B cell (primary cell): ENCODE measurements at regions not wholly inside any gene's neighbourhood (a gene's known extent, or its start where the extent isn't known, plus 50 kb on each side); places are given as distances from the start of the nearest gene placed in this dataset.

ENCODE experiments used
- ATAC-seq: fragments of 200-7000 bp; cut with Tn5 transposase; one replicate; pipeline ENCODE4 v1.10.0; 2021; ENCODE audit warnings: low read depth, mild to moderate bottlenecking, moderate number of reproducible peaks, moderate library complexity
- CTCF ChIA-PET: fragments of 350-600 bp; sonication (Branson Sonifier 250); formaldehyde crosslinking; loops from one replicate; lab custom pipeline; 2021; ENCODE audit warnings: antibody characterized with exemption, inconsistent platforms; lab: Charles Lee
- POLR2A ChIA-PET: fragments of 350-600 bp; sonication (Branson Sonifier 250); formaldehyde crosslinking; loops from one replicate; lab custom pipeline; 2021; ENCODE audit warnings: antibody characterized with exemption; lab: Charles Lee
- DNase-seq: peaks from one replicate; pipeline ENCODE4 v3.0.0; 2013
- H2AFZ ChIP-seq: 2 replicates; pipeline ENCODE4 v1.6.1; 2012; ENCODE audit warnings: mild to moderate bottlenecking, low read depth, low read length; ENCODE audit not compliant: insufficient read depth, poor library complexity, severe bottlenecking
- H3K27ac ChIP-seq, 2 donors: 1 replicate in 1 of 2; 2 replicates in 1 of 2; pipeline ENCODE4 v1.5.1; 2012 to 2013; ENCODE audit warnings: low read length in 2 of 2, mild to moderate bottlenecking in 2 of 2, moderate library complexity in 1 of 2
- H3K27me3 ChIP-seq, 4 experiments: fragments of 200-600 bp in 1 of 4; sonication (generic) in 1 of 4; replicated peaks in 1 of 4; 1 replicate in 2 of 4; 2 replicates in 2 of 4; pipeline versions ENCODE4 v1.6.1 to v1.7.0; 2013 to 2016; ENCODE audit warnings: low read length in 3 of 4, mild to moderate bottlenecking in 2 of 4, mixed read lengths in 1 of 4, moderate library complexity in 1 of 4; ENCODE audit not compliant: insufficient read depth in 4 of 4, control insufficient read depth in 3 of 4; ENCODE audit errors: control extremely low read depth in 1 of 4
- H3K36me3 ChIP-seq, 2 experiments: replicated peaks in 1 of 2; 1 replicate in 1 of 2; 2 replicates in 1 of 2; pipeline versions ENCODE4 v1.6.1 to v1.7.1; 2013; ENCODE audit warnings: low read length in 1 of 2; ENCODE audit not compliant: insufficient read depth in 2 of 2, control insufficient read depth in 1 of 2; ENCODE audit errors: control extremely low read depth in 1 of 2, extremely low read depth in 1 of 2
- H3K4me1 ChIP-seq, 2 donors: fragments of 200-600 bp in 1 of 2; sonication (generic) in 1 of 2; 1 replicate in 1 of 2; 2 replicates in 1 of 2; pipeline versions ENCODE4 v1.5.1 to v1.6.1; 2013 to 2017; ENCODE audit warnings: low read length in 2 of 2; ENCODE audit not compliant: control insufficient read depth in 2 of 2, insufficient read depth in 2 of 2
- H3K4me2 ChIP-seq: replicated peaks from 2 replicates; pipeline ENCODE3; 2012; ENCODE audit warnings: mild to moderate bottlenecking, low read depth, low read length; ENCODE audit not compliant: poor library complexity, severe bottlenecking
- H3K4me3 ChIP-seq, 5 experiments: fragments of 200-600 bp in 1 of 5; sonication (generic) in 1 of 5; 1 replicate in 3 of 5; 2 replicates in 2 of 5; pipeline versions ENCODE4 v1.5.1 to v1.7.0; 2011 to 2016; ENCODE audit warnings: low read length in 4 of 5, mild to moderate bottlenecking in 4 of 5, low read depth in 2 of 5, control low read depth in 1 of 5, moderate library complexity in 1 of 5; ENCODE audit not compliant: insufficient read depth in 1 of 5; ENCODE audit errors: control extremely low read depth in 1 of 5, extremely low read depth in 1 of 5
- H3K79me2 ChIP-seq: fragments of 200-600 bp; sonication (generic); one replicate; pipeline ENCODE4 v1.6.0; 2016; ENCODE audit warnings: low read length; ENCODE audit not compliant: control insufficient read depth, insufficient read depth
- H3K9ac ChIP-seq: fragments of 200-600 bp; sonication (generic); 2 replicates; pipeline ENCODE4 v1.6.1; 2017; ENCODE audit warnings: mild to moderate bottlenecking, low read length, moderate library complexity
- H3K9me3 ChIP-seq, 3 donors: one replicate each; pipeline versions ENCODE4 v1.6.1 to v1.7.1; 2013; ENCODE audit warnings: low read length in 2 of 3; ENCODE audit not compliant: control insufficient read depth in 2 of 3, insufficient read depth in 1 of 3; ENCODE audit errors: control extremely low read depth in 1 of 3
- H4K20me1 ChIP-seq: 2 replicates; pipeline ENCODE4 v1.6.0; 2012; ENCODE audit warnings: mild to moderate bottlenecking, low read length; ENCODE audit not compliant: insufficient read depth, control insufficient read depth, poor library complexity, severe bottlenecking
- H3K27ac Mint-ChIP-seq: one replicate; pipeline ENCODE4 v1.8.0; 2021; ENCODE audit warnings: mixed read lengths
- H3K27me3 Mint-ChIP-seq: one replicate; pipeline ENCODE4 v1.8.0; 2021; ENCODE audit warnings: mixed read lengths
- H3K4me1 Mint-ChIP-seq: one replicate; pipeline ENCODE4 v1.8.0; 2021; ENCODE audit warnings: mixed read lengths
- H3K4me3 Mint-ChIP-seq: one replicate; pipeline ENCODE4 v1.8.0; 2021; ENCODE audit warnings: mixed read lengths
- H3K9me3 Mint-ChIP-seq: one replicate; pipeline ENCODE4 v1.8.0; 2022; ENCODE audit warnings: mixed read lengths; ENCODE audit not compliant: insufficient read depth
- CTCF ChIP-seq: fragments of 200-600 bp; IDR thresholded peaks from one replicate; pipeline ENCODE4 v1.8.0; 2022; ENCODE audit warnings: antibody characterized with exemption, mild to moderate bottlenecking
- EZH2 ChIP-seq: IDR thresholded peaks from 2 replicates; pipeline ENCODE4 v1.6.1; 2012; ENCODE audit warnings: borderline replicate concordance, low read depth, mild to moderate bottlenecking, moderate library complexity, low read length; ENCODE audit not compliant: insufficient read depth, poor library complexity, severe bottlenecking
- WGBS: methylation state at CpG from one replicate; pipeline ENCODE4 v1.1.5; 2013; ENCODE audit warnings: missing lambda C conversion rate; ENCODE audit not compliant: insufficient coverage; 5-methylcytosine and 5-hydroxymethylcytosine counted together
- intact Hi-C: fragments of 100-400 bp; cut with micrococcal nuclease; formaldehyde crosslinking; loops from one replicate; pipeline ENCODE4 v1.10.0; 2022

GRCh38 chr4:147042046-147042445 is 96.4 kb upstream of the TTC29 start:
- Histone ChIP-seq H3K9ac (no peak overlapping the region), H3K4me2 (no peak overlapping the region), H3K27ac (no peak overlapping the region), H3K27me3 (peaks cover 0 to 27% (median 0%) of the 10 kb centered on the region in 4 experiments), H2AFZ (no peak overlapping the region), H3K4me1 (no peaks in the 10 kb centered on the region), H3K9me3 (no peaks in the 10 kb centered on the region), H3K79me2 (no peaks in the 10 kb centered on the region), H3K4me3 (no peak overlapping the region), H4K20me1 (no peaks in the 10 kb centered on the region), H3K36me3 (no peaks in the 10 kb centered on the region)
- intact Hi-C loops, result no loop called here
- Mint-ChIP-seq H3K9me3 (no peaks in the 10 kb centered on the region), H3K27me3 (peaks cover 39% of the 10 kb centered on the region), H3K4me3 (no peak overlapping the region), H3K27ac (no peak overlapping the region), H3K4me1 (no peaks in the 10 kb centered on the region)
- TF ChIP-seq CTCF, result no peak
- no peak for TF ChIP-seq EZH2
- WGBS, result 100% methylated on average over 1 of the region's 1 CpG
- ATAC-seq (no peak), DNase-seq (no peak)
- POLR2A ChIA-PET, result no interaction called here
- CTCF ChIA-PET, result no interaction called here

- no peak for ATAC-seq
- Histone ChIP-seq H4K20me1 (no peaks in the 10 kb centered on the region), H3K79me2 (no peaks in the 10 kb centered on the region), H3K4me2 (no peak overlapping the region), H3K9ac (no peak overlapping the region), H3K4me1 (no peaks in the 10 kb centered on the region), H3K4me3 (no peak overlapping the region), H3K27me3 (peaks cover 0 to 30% (median 1%) of the 10 kb centered on the region in 4 experiments), H3K9me3 (peaks cover 0 to 3% (median 0%) of the 10 kb centered on the region in 3 donors), H3K36me3 (no peaks in the 10 kb centered on the region), H2AFZ (no peak overlapping the region), H3K27ac (no peak overlapping the region)
- intact Hi-C loops, result no loop called here
- CTCF ChIA-PET, result interaction anchor here (0.6 kb wide), 1 partner anchor 273 kb away, joined by 4 read pairs; no protein-coding TSS in a partner anchor
- Mint-ChIP-seq H3K27me3 (peaks cover 36% of the 10 kb centered on the region), H3K4me1 (no peaks in the 10 kb centered on the region), H3K4me3 (no peak overlapping the region), H3K9me3 (no peaks in the 10 kb centered on the region), H3K27ac (no peak overlapping the region)
- DNase-seq, result no peak
- 81% methylated on average over 3 of the region's 4 CpGs for WGBS
- POLR2A ChIA-PET, result no interaction called here
- TF ChIP-seq EZH2 (no peak), CTCF (no peak)
Observed at GRCh38 chr4:147044241-147044640, 98.6 kb upstream of the TTC29 start.
